ENCODE measurements at regions not wholly inside any gene's neighbourhood (a gene's known extent, or its start where the extent isn't known, plus 50 kb on each side); places are given as distances from the start of the nearest gene placed in this dataset.

DNA sequence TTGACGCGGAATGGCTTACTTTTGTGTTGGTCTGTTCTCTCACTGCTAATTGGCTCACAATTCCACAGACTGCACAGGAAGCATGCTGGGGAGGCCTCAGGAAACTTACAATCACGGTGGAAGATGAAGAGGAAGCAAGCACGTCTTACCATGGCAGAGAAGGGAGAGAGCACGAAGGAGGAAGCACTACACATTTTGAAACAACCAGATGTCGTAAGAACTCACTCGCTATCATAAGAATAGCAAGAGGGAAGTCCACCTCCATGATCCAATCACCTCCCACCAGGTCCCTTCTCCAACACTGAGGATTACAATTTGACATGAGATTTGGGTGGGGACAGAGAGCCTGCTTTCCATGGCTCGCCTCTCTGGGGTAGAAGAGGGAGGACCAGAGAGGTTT lies 106.2 kb downstream of the KCNF1 start:
- DNase-seq (ENCODE audit: low spot score), result no peak

DNA sequence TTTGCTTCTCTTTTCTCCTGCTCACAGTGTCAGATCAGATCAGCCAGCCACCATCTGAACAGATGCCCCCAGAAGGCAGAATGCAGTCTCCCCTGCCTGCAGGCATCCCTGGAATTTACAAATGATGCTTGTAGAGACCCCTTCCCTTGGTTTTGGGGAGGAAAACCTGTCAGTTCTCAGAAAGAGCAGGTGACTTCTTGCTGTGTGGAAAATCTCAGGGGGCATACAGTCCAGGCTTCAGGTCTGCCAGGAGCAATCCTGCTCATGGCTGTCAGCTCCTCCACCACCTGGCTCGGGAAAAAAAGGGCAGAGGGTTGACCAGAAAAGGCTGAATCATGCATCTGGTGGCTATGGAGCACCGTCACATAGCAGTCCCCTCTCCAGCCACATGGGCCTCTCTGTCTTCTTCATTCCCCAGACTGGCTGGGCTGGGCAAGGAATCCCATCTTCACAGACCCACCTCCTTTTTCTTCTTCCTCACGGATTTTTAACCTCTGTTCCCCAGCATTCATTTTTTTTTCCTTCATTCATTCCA lies 107.0 kb downstream of the KCNF1 start:
- DNase-seq (ENCODE audit: low spot score), result no peak

DNA sequence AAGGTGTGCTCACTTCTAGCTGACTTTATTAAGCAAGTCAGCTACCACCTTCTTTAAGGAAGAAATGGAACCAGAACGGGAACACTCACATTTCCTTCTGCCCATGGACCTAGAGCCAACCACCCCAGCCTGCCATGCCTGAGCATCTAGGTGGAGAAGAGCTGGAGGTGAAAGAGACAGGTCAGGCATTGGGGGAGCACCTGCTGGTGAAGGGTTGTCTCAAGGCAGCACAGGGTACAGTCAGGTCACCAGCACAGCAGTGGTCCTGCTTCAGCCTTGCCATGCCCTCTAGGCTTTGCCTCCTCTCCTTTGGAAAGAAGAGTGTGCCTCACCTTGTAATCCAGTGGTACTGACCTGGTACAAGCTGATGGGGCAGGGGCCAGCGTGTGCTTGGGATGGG lies 107.9 kb downstream of the KCNF1 start:
- DNase-seq (ENCODE audit: low spot score), result no peak

DNA sequence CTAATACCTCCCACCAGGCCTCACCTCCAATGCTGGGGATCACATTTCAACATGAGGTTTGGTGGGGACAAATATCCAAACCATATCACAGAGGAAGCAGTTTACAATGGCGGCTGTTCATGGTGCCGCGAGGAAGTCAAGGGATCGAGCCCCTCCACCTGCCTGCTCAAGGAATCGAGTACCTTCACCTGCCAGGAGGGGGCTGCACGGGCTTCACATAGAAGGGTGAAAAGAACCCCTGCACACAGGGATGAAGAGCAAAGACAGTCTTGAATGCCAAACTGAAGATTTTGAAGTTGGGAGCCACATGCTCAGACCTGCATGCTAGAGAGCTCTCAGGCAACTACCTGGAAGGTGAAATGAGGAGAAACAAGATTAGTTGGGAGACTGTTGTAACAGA lies 110.3 kb downstream of the KCNF1 start:
- no peak for DNase-seq (ENCODE audit: low spot score)

DNA sequence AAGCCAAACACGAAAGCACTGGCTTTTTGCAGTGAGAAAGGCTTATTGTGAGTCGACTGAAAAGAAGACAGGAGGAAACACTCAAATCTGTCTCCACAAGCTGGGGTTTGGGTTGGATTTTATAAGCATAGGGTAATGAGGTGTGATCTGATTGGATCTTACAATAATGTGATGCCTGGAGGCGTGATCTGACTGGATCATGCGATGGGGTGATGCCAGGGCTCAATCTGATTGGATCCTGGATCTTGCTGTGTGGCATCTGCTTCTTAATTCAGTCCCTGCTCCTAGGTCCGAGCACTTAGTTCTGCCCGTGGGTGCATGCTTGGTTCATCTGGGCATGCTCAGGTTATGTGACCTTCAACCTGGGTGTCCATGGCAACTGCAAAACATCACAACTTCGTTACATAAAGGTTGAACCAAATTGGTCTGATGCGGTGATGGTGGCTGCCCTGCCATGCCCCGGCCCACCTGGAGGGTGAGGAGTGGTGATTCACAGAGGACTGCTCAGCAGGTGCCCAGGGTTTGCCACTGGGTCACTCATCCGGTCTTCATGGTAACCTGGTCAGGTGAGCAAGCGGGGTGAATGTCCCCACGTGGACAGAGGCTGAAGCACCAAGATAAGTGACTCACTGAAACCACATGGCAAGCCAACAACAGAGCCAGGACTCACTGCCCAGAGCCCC lies 111.0 kb downstream of the KCNF1 start:
- no peak for DNase-seq (ENCODE audit: low spot score)

DNA sequence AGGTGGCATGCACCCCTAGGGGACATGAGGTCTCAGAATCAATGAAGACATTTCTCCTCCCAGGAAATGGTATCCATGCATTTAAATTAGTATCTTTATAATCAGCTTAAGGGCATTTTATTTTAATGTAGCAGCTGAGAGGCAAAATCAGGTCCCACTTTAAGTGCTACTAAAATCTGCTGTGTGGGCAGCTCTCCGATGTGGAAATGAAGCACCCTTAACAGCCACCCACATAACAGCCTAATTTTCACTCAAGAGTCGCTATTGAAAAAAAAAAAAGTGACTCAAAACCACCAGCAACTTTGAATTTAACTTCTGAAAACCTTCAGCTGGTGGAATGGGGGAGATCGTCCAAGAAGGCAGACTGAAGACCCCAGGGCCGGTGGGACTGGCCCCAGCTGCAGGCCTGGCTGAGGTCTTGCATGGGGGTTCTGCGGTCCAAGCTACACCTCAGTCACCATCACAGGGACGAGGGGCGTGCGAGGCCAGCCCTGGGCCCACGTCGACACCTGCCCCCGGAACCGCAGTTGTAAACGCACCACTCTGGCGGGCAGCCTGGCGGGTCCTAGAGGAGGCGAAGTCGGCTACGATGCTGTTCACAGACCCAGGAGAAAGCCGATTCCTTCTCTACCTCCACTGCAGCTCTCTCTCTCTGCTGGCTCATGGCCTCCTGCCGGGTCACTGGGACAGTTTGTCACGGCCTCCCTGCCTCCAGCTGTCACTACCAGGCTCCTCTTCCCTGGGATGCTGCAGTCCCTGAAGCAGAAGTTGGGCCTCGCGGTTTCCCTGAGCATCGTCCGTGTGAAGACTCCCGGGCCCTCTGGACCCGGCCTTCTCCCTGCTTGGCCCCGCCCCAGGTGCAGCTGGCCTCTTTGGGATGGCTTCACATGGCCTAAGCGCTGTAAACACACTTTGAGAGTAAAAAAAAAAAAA lies 111.9 kb downstream of the KCNF1 start:
- DNase-seq (ENCODE audit: low spot score), result no peak

DNA sequence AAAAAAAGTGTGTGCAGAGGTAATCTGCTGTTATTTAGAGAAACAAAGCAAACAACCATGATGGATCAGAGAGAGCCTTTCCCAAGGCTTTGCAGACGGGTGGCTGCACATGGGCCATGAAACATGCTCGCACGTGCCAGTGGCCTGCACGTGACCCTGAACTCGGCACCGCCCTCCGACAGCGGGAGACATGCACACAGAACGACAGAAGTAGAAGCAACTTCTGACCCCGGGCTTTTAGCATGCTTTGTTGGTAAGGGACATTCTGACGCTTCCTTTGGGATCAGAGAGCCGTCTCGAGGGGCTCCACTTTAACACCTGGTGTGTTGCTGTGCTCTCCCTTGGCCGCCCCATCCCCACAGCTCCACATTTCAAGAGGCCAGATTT lies 112.5 kb downstream of the KCNF1 start:
- no peak for DNase-seq (ENCODE audit: low spot score)

DNA sequence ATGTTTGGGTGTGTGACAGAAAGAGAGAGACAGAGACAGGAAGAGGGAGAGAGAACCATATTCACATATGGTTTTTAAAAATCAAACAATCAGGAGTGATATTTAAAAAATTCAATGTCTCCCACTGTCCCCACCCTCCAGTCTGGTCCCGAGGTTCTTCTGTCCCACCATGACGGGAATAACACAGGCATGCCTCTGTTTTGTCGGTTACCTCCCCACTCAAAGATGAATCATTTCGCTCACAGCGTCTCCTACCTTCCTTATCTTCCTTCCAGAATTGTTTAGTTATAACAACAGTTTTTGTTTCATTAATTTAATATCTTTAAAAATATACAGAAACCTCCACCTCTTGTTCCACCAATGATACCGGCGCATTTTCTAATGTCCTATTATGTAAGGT lies 113.0 kb downstream of the KCNF1 start:
- no peak for DNase-seq (ENCODE audit: low spot score)

DNA sequence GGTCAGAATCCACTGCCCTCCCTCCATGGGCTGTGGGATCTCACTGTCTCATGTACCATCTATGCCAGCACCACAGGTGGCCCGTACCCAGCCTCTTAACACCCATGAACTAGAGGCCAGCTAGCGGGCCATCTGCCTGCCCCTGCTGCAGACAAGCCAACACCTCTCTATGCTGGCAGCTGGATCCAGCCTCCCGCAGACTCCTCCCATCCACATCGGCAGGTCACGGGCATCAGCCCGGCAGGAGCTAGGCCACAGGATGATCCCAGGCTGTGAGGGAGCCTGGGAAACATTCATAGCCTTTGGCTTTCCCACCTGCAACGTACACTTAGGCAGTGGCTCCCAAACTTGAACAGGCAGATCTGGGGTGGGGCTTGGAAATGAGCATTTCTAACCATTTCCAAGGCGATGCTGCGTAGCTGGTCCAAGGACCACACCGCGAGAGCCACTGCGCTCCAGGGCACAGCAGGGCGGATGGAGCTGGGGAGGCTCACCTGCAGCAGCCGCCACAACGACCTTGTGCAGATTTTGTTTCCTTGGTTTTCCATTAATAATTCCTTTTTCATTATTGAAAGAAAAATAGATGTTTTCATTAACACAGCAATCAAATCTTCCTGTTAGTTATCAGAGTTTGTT lies 114.7 kb downstream of the KCNF1 start:
- DNase-seq (ENCODE audit: low spot score), result no peak

DNA sequence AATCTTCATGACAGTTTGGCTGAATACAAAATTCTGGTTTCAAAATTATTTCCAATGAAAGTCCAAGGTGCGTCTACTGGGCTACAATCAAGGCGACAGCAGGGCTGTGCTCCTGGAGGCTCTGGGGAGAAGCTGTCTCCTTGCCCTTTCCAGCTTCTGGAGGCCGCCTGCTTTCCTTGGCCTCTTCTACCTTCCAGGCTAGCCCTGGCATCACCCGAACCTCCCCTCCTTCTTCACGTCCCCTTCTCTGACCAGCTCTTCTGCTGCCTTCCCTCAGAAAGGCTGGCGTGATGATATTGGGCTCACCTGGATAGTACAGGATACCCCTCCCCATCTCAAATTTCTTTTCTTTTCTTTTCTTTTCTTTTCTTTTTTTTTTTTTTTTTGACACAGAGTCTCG lies 115.5 kb downstream of the KCNF1 start:
- DNase-seq (ENCODE audit: low spot score), result no peak

DNA sequence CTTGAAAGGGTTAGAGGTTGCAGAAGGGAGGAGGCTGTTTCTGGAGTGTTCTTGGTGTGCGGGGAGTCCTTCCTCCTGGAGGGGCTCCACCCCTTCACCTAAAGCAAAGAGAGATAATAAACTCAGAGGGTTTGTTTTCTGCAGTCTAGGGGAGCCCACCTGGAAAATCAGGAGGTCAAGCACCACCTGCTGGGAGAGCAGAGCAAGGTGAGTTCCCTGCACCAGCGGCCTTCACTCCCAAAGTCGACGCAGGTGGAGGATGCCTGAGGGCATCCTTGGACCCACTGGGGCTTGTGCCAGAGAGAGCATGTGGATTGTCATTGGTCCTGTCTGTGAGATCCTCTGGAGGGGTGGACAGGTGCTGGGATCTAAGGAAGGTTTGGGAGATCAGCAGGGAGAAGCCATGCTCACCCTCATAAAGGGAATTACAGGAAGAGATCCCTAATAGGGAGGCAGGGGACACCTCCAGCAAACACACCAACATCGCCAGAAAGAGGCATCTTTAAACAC lies 116.7 kb downstream of the KCNF1 start:
- no peak for DNase-seq (ENCODE audit: low spot score)

DNA sequence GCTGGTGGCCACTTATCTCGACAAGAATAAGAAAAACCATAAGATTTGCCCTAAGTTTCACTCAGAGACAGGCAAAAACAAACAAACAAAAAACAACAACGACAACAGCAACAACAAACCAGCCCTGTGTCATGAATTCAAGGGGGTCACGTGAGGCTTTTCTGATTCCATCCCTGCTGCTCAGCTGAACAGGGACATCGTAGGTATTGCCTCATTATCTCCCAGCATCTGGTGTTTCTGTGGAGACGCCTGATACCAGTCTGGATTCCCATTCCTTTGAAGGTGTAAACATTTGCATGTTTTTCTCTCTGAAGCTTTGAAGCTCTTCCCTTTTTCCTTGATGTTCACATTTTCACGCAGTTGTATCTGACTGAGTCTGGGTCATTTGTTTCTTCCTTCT lies 117.4 kb downstream of the KCNF1 start:
- DNase-seq (ENCODE audit: low spot score), result no peak

DNA sequence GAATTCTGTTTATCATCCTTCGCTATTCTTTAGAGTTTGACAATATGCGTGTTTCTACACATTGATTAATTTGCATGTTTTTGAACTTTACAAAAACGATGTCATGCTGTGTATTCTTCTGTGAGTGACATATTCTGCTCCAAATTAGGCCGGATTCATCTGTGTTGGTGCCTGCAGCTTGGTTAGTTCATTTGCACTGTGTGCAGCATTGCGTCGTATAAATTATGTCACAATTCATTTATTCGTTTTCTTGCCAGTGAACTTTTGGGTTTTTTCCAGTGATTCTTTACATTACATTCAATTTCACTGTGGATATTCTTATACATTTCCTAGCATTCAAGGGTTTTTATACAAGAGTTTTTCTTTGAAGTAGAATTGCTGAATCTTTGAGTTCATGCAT lies 118.3 kb downstream of the KCNF1 start:
- no peak for DNase-seq (ENCODE audit: low spot score)

DNA sequence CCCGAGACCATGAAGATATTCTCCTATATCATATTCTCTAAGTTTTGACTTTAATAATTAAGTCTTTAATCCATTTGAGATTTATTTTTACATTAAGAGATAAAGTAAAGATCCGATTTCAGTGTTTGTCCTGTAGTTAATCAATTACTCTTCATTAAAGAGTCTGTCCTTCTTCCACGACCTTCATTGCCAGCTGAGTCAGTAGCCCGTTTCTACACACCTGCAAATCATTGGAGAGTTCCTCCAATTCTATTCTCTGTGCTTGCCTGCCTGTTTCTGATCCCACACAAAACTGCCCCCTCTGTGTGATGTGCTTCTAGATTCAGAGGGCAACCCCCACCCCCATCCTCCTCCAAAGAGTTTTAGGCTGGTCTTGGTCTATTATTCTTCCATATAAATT lies 119.2 kb downstream of the KCNF1 start:
- DNase-seq (ENCODE audit: low spot score), result no peak

DNA sequence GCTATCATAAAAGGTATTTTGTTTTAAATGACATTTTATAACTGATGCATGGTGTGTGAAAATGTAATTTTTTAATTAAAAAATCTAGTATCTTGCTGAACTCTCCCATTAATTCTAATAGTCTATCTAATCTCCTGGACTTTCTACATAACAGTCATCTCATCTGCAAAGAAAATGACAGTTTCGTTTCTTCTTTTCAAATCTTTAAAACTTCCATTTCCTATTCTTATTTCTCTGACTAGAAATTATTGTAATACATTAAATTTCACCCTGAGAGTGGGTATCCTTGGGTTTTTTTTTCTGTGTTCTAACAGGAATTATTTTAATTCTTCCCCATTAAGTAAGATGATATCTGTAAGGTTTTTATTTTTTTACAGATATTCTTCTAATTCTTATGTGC lies 120.1 kb downstream of the KCNF1 start:
- DNase-seq (ENCODE audit: low spot score), result no peak

DNA sequence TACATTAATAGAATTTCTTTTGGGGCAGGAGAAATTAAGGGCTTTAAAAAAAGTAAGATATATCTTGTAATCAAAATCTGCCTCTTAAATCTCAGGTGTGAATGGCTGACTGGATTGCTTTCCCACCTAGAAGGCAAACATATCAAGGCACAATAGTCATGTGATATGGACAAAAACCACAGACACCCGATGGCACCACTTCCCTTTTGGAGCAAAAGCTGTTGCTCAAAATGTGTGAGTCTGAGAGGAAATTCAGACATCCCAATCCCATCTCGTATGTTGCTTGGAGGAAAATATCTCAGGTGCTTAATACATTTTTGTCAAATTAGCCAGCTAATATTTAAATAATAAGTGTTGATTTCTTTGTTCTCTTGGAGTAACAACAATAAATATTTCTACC lies 120.7 kb downstream of the KCNF1 start:
- DNase-seq (ENCODE audit: low spot score), result no peak

DNA sequence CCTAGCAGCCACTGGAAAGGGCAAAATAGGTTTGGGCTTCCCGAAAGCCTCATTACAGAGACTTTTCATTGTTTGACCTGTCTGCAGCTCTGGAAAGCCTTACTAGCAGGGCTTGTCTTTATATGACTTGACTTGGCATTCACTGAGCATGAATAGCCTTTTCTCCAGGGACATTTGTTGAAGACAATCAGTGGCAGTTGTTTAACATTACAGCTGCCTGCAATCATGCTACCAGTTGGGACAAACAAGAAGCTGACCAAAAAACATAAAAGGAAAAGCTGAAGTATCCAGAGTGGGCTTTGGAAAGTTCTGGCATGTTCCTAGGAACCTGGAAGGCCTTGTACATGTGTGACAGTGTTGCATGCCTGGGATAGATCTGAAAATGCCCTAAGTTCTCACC lies 121.4 kb downstream of the KCNF1 start:
- DNase-seq (ENCODE audit: low spot score), result no peak

DNA sequence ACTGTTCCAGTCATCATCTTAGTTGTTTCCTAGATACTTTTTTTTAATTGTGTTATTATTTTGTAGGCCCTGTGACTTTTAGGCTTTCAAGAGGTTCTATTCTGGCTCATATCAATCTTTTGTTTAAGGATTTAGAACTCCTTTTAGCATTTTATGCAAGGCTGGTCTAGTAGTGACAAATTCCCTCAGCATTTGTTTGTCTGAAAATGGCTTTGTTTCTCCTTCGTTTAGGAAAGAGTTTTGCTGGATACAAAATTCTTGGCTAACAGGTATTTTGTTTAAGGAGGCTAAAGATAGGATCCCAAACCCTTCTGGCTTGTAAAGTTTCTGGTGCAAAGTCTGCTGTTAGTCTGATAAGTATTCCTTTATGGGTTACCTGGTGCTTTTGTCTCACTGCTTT lies 116.6 kb upstream of the SLC66A3 start:
- DNase-seq (ENCODE audit: low spot score), result no peak

DNA sequence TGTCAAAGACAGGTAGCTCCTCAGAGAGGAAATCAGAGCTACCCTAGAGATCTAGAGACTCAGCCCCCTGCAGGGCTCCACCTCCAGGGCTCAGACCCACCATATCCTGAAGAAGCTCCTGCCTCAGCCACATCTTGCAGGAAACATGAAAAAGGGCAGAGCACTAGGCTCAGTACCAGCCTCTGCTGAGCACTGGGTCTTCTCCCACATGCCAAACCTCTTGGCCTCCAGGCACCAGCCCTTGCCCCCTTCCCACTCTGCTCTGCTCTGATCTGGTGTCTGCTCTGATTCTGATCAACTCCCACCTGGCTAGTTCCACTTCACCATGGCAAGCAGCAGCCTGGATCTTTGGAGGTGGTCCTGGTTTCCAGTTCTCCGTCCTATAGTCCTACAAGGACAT lies 114.3 kb upstream of the SLC66A3 start:
- no peak for DNase-seq (ENCODE audit: low spot score)

DNA sequence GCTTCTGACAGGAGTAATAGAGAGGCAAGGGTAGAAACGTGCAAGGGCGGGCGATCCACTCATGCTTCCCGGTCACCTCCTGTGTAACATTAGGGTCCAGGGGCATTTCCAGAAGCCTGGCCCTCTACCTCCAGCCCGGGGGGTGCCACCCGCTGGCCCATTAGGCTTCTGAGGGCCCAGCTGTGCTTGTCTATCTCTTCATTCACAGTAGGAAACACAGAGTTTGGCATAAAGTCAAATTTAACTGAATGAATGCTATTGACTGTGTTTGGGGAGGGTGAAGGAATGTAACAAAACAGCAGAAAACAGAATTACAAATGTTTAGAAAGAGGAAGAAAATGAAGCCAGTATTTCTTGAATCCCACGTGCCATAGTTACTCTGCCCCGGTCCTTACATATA lies 112.4 kb upstream of the SLC66A3 start:
- DNase-seq (ENCODE audit: low spot score), result no peak

DNA sequence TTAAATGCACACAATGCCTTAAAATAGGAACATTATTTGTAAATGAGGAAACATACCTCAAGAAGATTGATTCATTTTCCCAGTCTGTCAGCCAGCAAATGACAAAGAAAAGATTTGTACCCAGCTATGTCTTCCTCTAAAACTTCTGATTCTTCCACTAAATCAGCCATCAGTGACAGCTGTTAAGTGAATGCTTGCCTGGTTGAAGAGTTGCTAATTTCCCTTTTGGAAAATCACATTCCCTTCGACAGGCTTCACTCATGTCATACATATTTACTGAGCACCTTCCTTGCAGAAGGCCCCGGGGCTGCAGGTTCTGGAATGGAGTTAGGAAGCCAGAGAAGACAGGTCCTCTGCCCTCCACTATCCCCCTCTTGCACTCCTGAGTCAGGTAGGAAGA lies 112.0 kb upstream of the SLC66A3 start:
- DNase-seq (ENCODE audit: low spot score), result no peak

DNA sequence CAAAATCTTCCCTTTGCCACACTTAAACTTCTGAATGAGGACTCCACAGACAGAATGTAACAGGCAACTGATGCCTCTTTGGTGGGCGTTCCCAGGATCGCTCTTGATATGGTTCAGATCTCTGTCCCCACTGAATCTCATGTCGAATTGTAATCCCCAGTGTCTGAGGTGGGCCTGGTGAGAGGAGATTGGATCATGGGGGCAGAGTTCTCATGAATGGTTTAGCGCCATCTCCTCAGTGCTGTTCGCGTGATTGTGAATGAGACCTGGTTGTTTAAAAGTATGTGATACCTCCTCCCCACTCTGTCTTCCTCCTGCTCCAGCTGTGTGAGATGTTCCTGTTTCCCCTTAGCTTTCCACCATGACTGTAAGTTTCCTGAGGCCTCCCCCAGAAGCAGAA lies 111.1 kb upstream of the SLC66A3 start:
- no peak for DNase-seq (ENCODE audit: low spot score)

DNA sequence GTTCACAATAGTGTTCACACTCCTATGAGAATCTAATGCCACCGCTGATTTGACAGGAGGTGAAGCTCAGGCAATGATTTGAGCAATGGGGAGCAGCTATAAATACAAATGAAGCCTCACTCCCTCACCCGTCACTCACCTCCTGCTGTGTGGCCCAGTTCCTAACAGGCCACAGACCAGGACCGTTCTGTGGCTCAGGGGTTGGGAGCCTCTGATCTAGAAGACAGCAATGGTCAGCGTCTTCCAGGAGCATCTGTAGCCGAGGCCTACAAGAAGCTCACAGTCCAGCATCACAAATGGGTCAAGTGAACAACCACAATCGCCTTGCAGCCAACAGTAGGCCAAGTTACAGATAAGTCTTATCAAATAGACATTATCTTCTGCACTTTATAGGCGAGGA lies 110.0 kb upstream of the SLC66A3 start:
- no peak for DNase-seq (ENCODE audit: low spot score)

Measured in activated CD4-positive, alpha-beta T cell treated with anti-CD3 and anti-CD28 coated beads, Interleukin-2, Interleukin-4, amounts not matched to agents 100 ng/mL and 50 ng/mL, durations not matched to agents 16 hours and 8 hours (primary cell).